DND-41 (cell line): ENCODE measurements at regions not wholly inside any gene's neighbourhood (a gene's known extent, or its start where the extent isn't known, plus 50 kb on each side); places are given as distances from the start of the nearest gene placed in this dataset.

ENCODE experiments used
- EZH2 ChIP-seq: IDR thresholded peaks from 3 replicates; pipeline ENCODE4 v1.6.1; 2012; ENCODE audit warnings: borderline replicate concordance, low read depth, mild to moderate bottlenecking, moderate library complexity, low read length, inconsistent platforms; ENCODE audit not compliant: severe bottlenecking
- TF ChIP-seq, protein P1 (sequence below): IDR thresholded peaks from 2 replicates; pipeline ENCODE4 v1.5.1; 2012; ENCODE audit warnings: borderline replicate concordance, low read length, moderate library complexity, mild to moderate bottlenecking; ENCODE audit not compliant: poor library complexity, severe bottlenecking; ENCODE audit errors: extremely low read depth

DNA sequence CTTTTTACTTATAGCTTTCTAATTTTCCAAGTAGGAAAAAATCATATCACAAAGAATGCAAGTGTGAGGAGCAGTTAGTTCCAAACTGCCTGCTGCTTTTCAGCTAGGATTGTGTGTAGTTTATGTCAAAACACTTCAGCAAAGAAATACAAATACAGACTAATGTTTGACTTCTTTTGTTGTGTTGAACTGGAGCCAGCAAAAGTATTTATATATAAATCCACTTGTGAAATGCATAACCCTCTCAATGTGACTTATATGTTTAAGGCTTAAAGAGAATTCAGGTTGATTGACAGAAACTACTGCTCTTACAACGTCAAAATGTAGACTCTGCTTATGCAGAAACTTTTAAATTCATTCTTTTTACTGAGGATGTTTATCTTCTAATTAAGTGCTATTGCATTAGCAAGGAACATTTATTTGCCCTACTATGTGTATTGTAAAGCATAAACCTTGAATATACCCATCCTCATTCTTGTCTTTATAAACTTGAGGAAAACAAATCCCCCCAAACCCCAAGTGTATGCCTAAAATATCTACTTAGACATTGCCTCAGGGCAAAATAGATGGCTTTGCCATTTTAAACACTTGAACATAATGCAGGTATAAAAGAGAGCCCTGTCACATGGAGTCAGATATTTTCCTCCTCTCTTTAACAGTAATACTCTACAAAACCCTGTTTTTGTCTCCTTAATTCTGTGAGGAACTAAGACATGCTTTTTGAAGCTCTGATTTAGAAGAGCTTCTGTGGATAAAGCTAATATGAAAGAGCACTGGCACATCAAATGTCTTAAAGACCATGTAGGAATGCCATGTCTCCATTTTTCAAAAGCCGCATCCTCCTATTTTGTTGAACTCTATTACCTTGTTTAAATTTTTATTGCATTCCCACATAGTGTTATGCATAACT, 302.8 kb upstream of the TBC1D5 start:
- TF ChIP-seq, protein P1, sequence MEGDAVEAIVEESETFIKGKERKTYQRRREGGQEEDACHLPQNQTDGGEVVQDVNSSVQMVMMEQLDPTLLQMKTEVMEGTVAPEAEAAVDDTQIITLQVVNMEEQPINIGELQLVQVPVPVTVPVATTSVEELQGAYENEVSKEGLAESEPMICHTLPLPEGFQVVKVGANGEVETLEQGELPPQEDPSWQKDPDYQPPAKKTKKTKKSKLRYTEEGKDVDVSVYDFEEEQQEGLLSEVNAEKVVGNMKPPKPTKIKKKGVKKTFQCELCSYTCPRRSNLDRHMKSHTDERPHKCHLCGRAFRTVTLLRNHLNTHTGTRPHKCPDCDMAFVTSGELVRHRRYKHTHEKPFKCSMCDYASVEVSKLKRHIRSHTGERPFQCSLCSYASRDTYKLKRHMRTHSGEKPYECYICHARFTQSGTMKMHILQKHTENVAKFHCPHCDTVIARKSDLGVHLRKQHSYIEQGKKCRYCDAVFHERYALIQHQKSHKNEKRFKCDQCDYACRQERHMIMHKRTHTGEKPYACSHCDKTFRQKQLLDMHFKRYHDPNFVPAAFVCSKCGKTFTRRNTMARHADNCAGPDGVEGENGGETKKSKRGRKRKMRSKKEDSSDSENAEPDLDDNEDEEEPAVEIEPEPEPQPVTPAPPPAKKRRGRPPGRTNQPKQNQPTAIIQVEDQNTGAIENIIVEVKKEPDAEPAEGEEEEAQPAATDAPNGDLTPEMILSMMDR: no peak
- no peak for TF ChIP-seq EZH2
